Nephron (organoid): ENCODE measurements at regions not wholly inside any gene's neighbourhood (a gene's known extent, or its start where the extent isn't known, plus 50 kb on each side); places are given as distances from the start of the nearest gene placed in this dataset.
A peak's percentile ranks its signal among the peaks of the same experiment; 100 is the strongest.

Experiments
- H3K27ac Mint-ChIP-seq, 3 experiments: 2 replicates each; pipeline ENCODE4 v1.8.0; 2020; ENCODE audit warnings: mixed read lengths in 3 of 3, mild to moderate bottlenecking in 2 of 3, moderate library complexity in 1 of 3
- H3K27me3 Mint-ChIP-seq: 2 replicates; pipeline ENCODE4 v1.8.0; 2021; ENCODE audit warnings: low read depth, mild to moderate bottlenecking, moderate library complexity, mixed read lengths
- H3K36me3 Mint-ChIP-seq: 2 replicates; pipeline ENCODE4 v1.8.0; 2020; ENCODE audit warnings: low read depth, mixed read lengths
- H3K4me1 Mint-ChIP-seq: 2 replicates; pipeline ENCODE4 v1.8.0; 2020; ENCODE audit warnings: mixed read lengths
- H3K4me3 Mint-ChIP-seq, 3 experiments: 2 replicates each; pipeline ENCODE4 v1.8.0; 2020; ENCODE audit warnings: mild to moderate bottlenecking in 3 of 3, mixed read lengths in 3 of 3, moderate library complexity in 2 of 3
- H3K9me3 Mint-ChIP-seq: 2 replicates; pipeline ENCODE4 v1.8.0; 2020; ENCODE audit warnings: mixed read lengths
- TF ChIP-seq, protein P1 (sequence below), 3 experiments: fragments of 200-600 bp; sonication (generic); IDR thresholded peaks; one replicate each; pipeline ENCODE4 v1.5.0; 2021; ENCODE audit warnings: antibody characterized with exemption in 3 of 3; ENCODE audit not compliant: unreplicated experiment in 3 of 3

GRCh38 chr6:106748547-106749207 is 119.3 kb downstream of the QRSL1 start:
- H3K27ac Mint-ChIP-seq, result peak overlapping the region in 2 of 3 experiments; percentile 12 to 15
- peaks cover 9% of the 10 kb centered on the region for H3K9me3 Mint-ChIP-seq
- peaks cover 34% of the 10 kb centered on the region for H3K4me1 Mint-ChIP-seq
- no peaks in the 10 kb centered on the region for H3K27me3 Mint-ChIP-seq
- TF ChIP-seq, protein P1, sequence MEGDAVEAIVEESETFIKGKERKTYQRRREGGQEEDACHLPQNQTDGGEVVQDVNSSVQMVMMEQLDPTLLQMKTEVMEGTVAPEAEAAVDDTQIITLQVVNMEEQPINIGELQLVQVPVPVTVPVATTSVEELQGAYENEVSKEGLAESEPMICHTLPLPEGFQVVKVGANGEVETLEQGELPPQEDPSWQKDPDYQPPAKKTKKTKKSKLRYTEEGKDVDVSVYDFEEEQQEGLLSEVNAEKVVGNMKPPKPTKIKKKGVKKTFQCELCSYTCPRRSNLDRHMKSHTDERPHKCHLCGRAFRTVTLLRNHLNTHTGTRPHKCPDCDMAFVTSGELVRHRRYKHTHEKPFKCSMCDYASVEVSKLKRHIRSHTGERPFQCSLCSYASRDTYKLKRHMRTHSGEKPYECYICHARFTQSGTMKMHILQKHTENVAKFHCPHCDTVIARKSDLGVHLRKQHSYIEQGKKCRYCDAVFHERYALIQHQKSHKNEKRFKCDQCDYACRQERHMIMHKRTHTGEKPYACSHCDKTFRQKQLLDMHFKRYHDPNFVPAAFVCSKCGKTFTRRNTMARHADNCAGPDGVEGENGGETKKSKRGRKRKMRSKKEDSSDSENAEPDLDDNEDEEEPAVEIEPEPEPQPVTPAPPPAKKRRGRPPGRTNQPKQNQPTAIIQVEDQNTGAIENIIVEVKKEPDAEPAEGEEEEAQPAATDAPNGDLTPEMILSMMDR (IDR thresholded peaks at IDR 0.05; ENCODE audit: unreplicated experiment in 3 of 3), result no peak
- H3K4me3 Mint-ChIP-seq, result no peak overlapping the region
- peaks cover 7% of the 10 kb centered on the region for H3K36me3 Mint-ChIP-seq

DNA sequence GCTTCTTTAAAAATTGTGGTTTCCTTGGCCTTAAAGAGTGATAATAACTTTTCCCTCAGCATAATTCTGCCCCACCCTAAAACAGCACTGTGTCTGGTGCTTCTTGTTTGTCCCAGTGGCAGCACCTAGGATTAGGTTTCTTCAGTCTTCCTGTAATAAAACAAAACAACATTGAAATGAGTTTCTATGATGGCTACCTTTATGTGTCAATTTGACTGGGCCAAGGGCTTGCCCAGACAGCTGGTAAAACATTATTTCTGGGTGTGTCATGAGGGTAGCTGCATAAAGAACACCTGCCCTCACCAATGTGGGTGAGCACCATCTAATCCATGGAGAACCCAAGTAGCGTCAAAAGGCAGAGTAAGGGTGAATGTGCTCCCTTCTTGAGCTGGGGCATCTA is 117.8 kb downstream of the QRSL1 start:
- H3K4me3 Mint-ChIP-seq, result no peak overlapping the region
- peaks cover 17% of the 10 kb centered on the region for H3K9me3 Mint-ChIP-seq
- H3K27ac Mint-ChIP-seq, result no peak overlapping the region
- peaks cover 28% of the 10 kb centered on the region for H3K4me1 Mint-ChIP-seq
- TF ChIP-seq, protein P1 (IDR thresholded peaks at IDR 0.05; ENCODE audit: unreplicated experiment in 3 of 3), result no peak
- peaks cover 10% of the 10 kb centered on the region for H3K36me3 Mint-ChIP-seq
- H3K27me3 Mint-ChIP-seq, result no peaks in the 10 kb centered on the region

DNA sequence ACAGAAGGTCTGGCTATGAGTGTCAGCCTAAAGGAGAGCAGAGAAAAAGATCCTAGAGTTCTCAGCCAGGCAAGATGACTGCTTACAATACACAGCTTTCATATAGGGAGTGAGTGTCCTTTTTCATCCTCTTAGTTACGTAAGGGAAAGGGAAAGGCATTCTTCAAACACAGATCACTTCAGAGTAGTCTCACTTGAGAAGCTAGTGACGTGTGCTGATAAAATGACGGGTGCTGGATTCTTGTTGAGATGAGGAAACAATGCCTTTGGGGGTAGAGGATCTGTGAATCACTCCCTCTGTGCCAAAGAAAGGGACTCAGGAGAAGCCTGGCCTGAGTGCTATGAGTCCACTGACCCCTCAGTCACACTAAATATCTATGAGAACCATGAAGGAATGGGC is 117.3 kb downstream of the QRSL1 start:
- peaks cover 28% of the 10 kb centered on the region for H3K4me1 Mint-ChIP-seq
- peak overlapping the region in 2 of 3 experiments; percentile 0 to 5 for H3K27ac Mint-ChIP-seq
- H3K27me3 Mint-ChIP-seq, result no peaks in the 10 kb centered on the region
- H3K9me3 Mint-ChIP-seq, result peaks cover 17% of the 10 kb centered on the region
- H3K36me3 Mint-ChIP-seq, result peaks cover 10% of the 10 kb centered on the region
- H3K4me3 Mint-ChIP-seq, result no peak overlapping the region
- TF ChIP-seq, protein P1 (IDR thresholded peaks at IDR 0.05; ENCODE audit: unreplicated experiment in 3 of 3), result no peak

- H3K27ac Mint-ChIP-seq, result peak overlapping the region in 2 of 3 experiments; percentile 64 to 66
- H3K36me3 Mint-ChIP-seq, result peaks cover 10% of the 10 kb centered on the region
- TF ChIP-seq, protein P1 (IDR thresholded peaks at IDR 0.05; ENCODE audit: unreplicated experiment in 3 of 3), result no peak
- H3K4me3 Mint-ChIP-seq, result no peak overlapping the region
- peaks cover 17% of the 10 kb centered on the region for H3K9me3 Mint-ChIP-seq
- H3K27me3 Mint-ChIP-seq, result no peaks in the 10 kb centered on the region
- H3K4me1 Mint-ChIP-seq, result peaks cover 26% of the 10 kb centered on the region
Observed at GRCh38 chr6:106745824-106746582, 116.6 kb downstream of the QRSL1 start.

- no peak overlapping the region for H3K4me3 Mint-ChIP-seq
- H3K27me3 Mint-ChIP-seq, result no peaks in the 10 kb centered on the region
- H3K9me3 Mint-ChIP-seq, result peaks cover 17% of the 10 kb centered on the region
- peaks cover 10% of the 10 kb centered on the region for H3K36me3 Mint-ChIP-seq
- TF ChIP-seq, protein P1 (IDR thresholded peaks at IDR 0.05; ENCODE audit: unreplicated experiment in 3 of 3), result no peak
- H3K4me1 Mint-ChIP-seq, result peaks cover 19% of the 10 kb centered on the region
- peak overlapping the region in 2 of 3 experiments; percentile 64 to 66 for H3K27ac Mint-ChIP-seq
Observed at GRCh38 chr6:106745197-106745770, 115.9 kb downstream of the QRSL1 start.
